ENCODE measurements at regions not wholly inside any gene's neighbourhood (a gene's known extent, or its start where the extent isn't known, plus 50 kb on each side); places are given as distances from the start of the nearest gene placed in this dataset.
"Not testable (repeated sequence)": the region's sequence is repeated elsewhere in the genome, so short reads cannot be mapped to it uniquely, and the experiment has no call there.

DNA sequence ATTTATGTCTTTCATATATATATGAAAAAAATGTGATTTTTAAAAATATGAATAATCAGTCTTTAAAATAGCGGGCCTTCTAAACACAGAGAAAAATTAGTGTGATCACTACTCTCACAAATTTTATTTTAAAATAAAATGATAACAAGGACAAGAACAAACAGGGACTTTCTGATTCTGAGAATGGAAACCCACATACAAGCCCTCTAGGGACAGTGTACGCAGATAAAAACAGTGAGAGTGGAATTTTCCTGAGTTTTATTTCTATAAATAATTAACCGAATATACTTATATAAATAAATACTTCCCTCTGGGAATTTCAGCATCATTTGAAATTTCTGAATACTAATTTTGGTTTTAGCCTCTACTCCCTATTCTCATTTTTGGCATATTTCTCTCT, 201.4 kb upstream of the CBLB start:
- Histone ChIP-seq H3K4me3 (no peak overlapping the region), H3K4me1 (peaks cover 0 to 6% (median 0%) of the 10 kb centered on the region in 4 donors), H3K27ac (no peak overlapping the region), H3K9me3 (no peaks in the 10 kb centered on the region), H3K27me3 (no peaks in the 10 kb centered on the region), H3K36me3 (no peaks in the 10 kb centered on the region)
- no peak for DNase-seq
- in situ Hi-C loops (cut with MboI; ENCODE audit: low pct_ligation_motif_present in 1 of 4, low pct_unique_long_range_greater_than_20kb in 1 of 4, low sequenced_read_pairs in 3 of 4) (loop anchor here in 1 of 4 donors (25.0 kb wide), 1 partner anchor 92 kb away; no protein-coding TSS in a partner anchor), intact Hi-C loops (cut with DNase I; ENCODE audit: low total_unique reads) (no loop called here)
- WGBS, 2 donors (ENCODE audit: low coverage in 1 of 2): 85 to 92% methylated on average over 3 of the region's 3 CpGs
- TF ChIP-seq, protein P1, sequence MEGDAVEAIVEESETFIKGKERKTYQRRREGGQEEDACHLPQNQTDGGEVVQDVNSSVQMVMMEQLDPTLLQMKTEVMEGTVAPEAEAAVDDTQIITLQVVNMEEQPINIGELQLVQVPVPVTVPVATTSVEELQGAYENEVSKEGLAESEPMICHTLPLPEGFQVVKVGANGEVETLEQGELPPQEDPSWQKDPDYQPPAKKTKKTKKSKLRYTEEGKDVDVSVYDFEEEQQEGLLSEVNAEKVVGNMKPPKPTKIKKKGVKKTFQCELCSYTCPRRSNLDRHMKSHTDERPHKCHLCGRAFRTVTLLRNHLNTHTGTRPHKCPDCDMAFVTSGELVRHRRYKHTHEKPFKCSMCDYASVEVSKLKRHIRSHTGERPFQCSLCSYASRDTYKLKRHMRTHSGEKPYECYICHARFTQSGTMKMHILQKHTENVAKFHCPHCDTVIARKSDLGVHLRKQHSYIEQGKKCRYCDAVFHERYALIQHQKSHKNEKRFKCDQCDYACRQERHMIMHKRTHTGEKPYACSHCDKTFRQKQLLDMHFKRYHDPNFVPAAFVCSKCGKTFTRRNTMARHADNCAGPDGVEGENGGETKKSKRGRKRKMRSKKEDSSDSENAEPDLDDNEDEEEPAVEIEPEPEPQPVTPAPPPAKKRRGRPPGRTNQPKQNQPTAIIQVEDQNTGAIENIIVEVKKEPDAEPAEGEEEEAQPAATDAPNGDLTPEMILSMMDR (IDR thresholded peaks at IDR 0.05): no peak
- TF ChIP-seq EP300 (IDR thresholded peaks at IDR 0.05; ENCODE audit: low read depth): no peak
- no peak for TF ChIP-seq POLR2AphosphoS5 (IDR thresholded peaks at IDR 0.05)
- no peak for TF ChIP-seq POLR2A (IDR thresholded peaks at IDR 0.05)

DNA sequence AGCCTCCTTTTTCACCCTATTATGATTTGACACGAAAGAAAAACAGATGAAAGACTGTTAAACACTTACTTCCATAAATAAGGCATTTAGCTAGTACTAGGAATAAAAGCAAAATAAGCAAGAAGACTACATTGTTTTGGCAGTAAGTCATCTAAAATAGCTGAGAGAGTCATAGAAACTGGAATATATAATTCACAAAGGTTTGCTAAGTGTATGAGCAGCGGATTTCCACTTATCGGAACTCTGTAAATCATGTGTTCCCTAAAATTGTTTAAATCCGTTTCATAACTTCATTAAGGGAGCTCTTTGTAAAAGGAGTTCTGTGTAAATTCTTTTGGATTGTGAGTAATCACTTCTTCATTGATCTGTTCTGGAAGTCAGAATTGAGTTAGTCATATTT, 202.5 kb upstream of the CBLB start:
- no peak for DNase-seq
- Histone ChIP-seq H3K27ac (no peak overlapping the region), H3K36me3 (no peaks in the 10 kb centered on the region), H3K9me3 (no peaks in the 10 kb centered on the region), H3K27me3 (no peaks in the 10 kb centered on the region), H3K4me3 (no peak overlapping the region), H3K4me1 (peaks cover 0 to 6% (median 0%) of the 10 kb centered on the region in 4 donors)
- intact Hi-C loops (cut with DNase I; ENCODE audit: low total_unique reads) (no loop called here), in situ Hi-C loops (cut with MboI; ENCODE audit: low pct_ligation_motif_present in 1 of 4, low pct_unique_long_range_greater_than_20kb in 1 of 4, low sequenced_read_pairs in 3 of 4) (loop anchor here in 1 of 4 donors (25.0 kb wide), 1 partner anchor 91 kb away; no protein-coding TSS in a partner anchor)
- WGBS, 2 donors (ENCODE audit: low coverage in 1 of 2): 82 to 85% methylated on average over 4 of the region's 4 CpGs
- TF ChIP-seq EP300 (IDR thresholded peaks at IDR 0.05; ENCODE audit: low read depth): no peak
- TF ChIP-seq POLR2AphosphoS5 (IDR thresholded peaks at IDR 0.05): no peak
- TF ChIP-seq POLR2A (IDR thresholded peaks at IDR 0.05): no peak
- TF ChIP-seq, protein P1 (IDR thresholded peaks at IDR 0.05): no peak

DNA sequence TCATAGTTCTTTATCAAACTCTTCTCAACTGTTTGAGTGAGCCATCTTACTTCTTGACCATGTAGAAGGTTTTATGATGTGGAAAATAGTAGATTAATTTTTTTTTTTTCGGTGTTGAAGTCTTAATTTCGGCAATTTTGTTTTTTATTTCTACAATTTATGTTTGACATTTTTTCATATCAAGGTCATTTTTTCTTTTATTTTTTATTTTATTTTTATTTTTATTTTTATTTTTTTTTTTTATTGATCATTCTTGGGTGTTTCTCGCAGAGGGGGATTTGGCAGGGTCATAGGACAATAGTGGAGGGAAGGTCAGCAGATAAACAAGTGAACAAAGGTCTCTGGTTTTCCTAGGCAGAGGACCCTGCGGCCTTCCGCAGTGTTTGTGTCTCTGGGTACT, 203.8 kb upstream of the CBLB start:
- intact Hi-C loops (cut with DNase I; ENCODE audit: low total_unique reads); H3K9me3 ChIP-seq; H3K27ac ChIP-seq; H3K27me3 ChIP-seq; DNase-seq; H3K4me1 ChIP-seq; H3K4me3 ChIP-seq; H3K36me3 ChIP-seq: not testable (repeated sequence)
- WGBS, 2 donors (ENCODE audit: low coverage in 1 of 2): 94 to 96% methylated on average over 2 to 3 of the region's 5 CpGs
- in situ Hi-C loops (cut with MboI; ENCODE audit: low pct_ligation_motif_present in 1 of 4, low pct_unique_long_range_greater_than_20kb in 1 of 4, low sequenced_read_pairs in 3 of 4): loop anchor here in 1 of 4 donors (25.0 kb wide), 1 partner anchor 90 kb away; no protein-coding TSS in a partner anchor

DNA sequence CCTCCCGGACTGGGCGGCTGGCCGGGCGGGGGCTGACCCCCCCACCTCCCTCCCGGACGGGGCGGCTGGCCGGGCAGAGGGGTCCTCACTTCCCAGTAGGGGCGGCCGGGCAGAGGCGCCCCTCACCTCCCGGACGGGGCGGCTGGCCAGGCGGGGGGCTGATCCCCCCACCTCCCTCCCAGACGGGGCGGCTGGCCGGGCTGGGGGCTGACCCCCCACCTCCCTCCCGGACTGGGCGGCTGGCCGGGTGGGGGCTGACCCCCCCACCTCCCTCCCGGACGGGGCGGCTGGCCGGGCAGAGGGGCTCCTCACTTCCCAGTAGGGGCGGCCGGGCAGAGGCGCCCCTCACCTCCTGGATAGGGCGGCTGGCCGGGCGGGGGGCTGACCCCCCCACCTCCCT, 205.0 kb upstream of the CBLB start:
- H3K36me3 ChIP-seq; DNase-seq; intact Hi-C loops (cut with DNase I; ENCODE audit: low total_unique reads); H3K4me3 ChIP-seq; H3K27me3 ChIP-seq; H3K9me3 ChIP-seq; H3K27ac ChIP-seq; H3K4me1 ChIP-seq: not testable (repeated sequence)
- in situ Hi-C loops (cut with MboI; ENCODE audit: low pct_ligation_motif_present in 1 of 4, low pct_unique_long_range_greater_than_20kb in 1 of 4, low sequenced_read_pairs in 3 of 4): loop anchor here in 1 of 4 donors (25.0 kb wide), 1 partner anchor 88 kb away; no protein-coding TSS in a partner anchor
- WGBS, 2 donors (ENCODE audit: low coverage in 1 of 2): no CpG with 5 or more reads among the region's 31 CpGs

DNA sequence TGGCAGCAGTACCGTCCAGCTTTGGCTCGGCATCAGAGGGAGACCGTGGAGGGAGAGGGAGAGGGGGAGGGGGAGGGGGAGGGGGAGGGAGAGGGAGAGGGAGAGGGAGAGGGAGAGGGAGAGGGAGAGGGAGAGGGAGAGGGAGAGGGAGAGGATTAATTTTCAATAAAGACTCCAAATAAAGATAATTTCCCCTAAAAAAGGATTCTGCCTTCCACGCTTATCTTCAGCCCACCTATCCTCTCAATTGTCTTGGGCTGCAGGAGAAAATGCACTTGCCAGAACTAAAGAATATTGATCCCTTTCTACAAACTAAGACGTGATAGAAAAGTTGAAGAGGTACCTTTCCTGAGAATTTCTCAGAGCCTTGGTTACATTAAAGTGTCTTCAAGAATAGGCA, 206.9 kb upstream of the CBLB start:
- 92 to 100% methylated on average over 2 to 5 of the region's 5 CpGs for WGBS, 2 donors (ENCODE audit: low coverage in 1 of 2)
- H3K27me3 ChIP-seq; intact Hi-C loops (cut with DNase I; ENCODE audit: low total_unique reads); H3K27ac ChIP-seq; H3K36me3 ChIP-seq; in situ Hi-C loops (cut with MboI; ENCODE audit: low pct_ligation_motif_present in 1 of 4, low pct_unique_long_range_greater_than_20kb in 1 of 4, low sequenced_read_pairs in 3 of 4); DNase-seq; H3K4me3 ChIP-seq; H3K9me3 ChIP-seq; H3K4me1 ChIP-seq: not testable (repeated sequence)

DNA sequence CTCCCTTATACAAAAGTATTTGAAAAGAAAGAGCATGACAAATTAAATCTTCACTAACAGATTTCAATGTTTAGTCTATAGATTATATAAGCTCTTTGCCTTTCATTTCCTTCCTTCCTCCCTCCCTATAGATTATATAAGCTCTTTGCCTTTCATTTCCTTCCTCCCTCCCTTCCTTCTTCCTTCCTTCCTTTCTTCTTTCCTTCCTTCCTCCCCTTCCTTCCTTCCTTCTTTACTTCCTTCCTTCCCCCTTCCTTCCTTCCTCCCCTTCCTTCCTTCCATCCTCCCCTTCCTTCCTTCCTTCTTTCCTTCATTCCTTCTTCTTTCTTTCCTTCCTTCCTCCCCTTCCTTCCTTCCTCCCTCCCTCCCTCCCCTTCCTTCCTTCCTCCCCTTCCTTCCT, 209.8 kb upstream of the CBLB start:
- intact Hi-C loops (cut with DNase I; ENCODE audit: low total_unique reads): no loop called here
- Histone ChIP-seq H3K27ac (no peak overlapping the region), H3K4me3 (no peak overlapping the region), H3K4me1 (no peaks in the 10 kb centered on the region), H3K27me3 (no peaks in the 10 kb centered on the region), H3K9me3 (no peaks in the 10 kb centered on the region), H3K36me3 (no peaks in the 10 kb centered on the region)
- in situ Hi-C loops (cut with MboI; ENCODE audit: low pct_ligation_motif_present in 1 of 4, low pct_unique_long_range_greater_than_20kb in 1 of 4, low sequenced_read_pairs in 3 of 4): no loop called here
- DNase-seq: no peak
- TF ChIP-seq EP300 (IDR thresholded peaks at IDR 0.05; ENCODE audit: low read depth) (no peak), POLR2A (IDR thresholded peaks at IDR 0.05) (no peak), POLR2AphosphoS5 (IDR thresholded peaks at IDR 0.05) (no peak)
- TF ChIP-seq, protein P1 (IDR thresholded peaks at IDR 0.05): no peak

Measured in transverse colon (tissue), 4 donors.